SK-N-MC (cell line): ENCODE measurements at regions not wholly inside any gene's neighbourhood (a gene's known extent, or its start where the extent isn't known, plus 50 kb on each side); places are given as distances from the start of the nearest gene placed in this dataset.

Experiments used
- EZH2 ChIP-seq: fragments of 200-600 bp; sonication (generic); IDR thresholded peaks from one replicate; pipeline ENCODE4 v1.6.1; 2017; ENCODE audit warnings: antibody characterized with exemption
- FOXP2 ChIP-seq: optimal IDR thresholded peaks from 2 replicates; pipeline ENCODE3; 2011; ENCODE audit warnings: mild to moderate bottlenecking, moderate library complexity; ENCODE audit not compliant: insufficient read depth; ENCODE audit errors: extremely low read length, control extremely low read depth
- POLR2AphosphoS5 ChIP-seq: IDR thresholded peaks from 2 replicates; pipeline ENCODE4 v1.6.1; 2012; ENCODE audit warnings: mild to moderate bottlenecking, low read depth, low read length, borderline replicate concordance

DNA sequence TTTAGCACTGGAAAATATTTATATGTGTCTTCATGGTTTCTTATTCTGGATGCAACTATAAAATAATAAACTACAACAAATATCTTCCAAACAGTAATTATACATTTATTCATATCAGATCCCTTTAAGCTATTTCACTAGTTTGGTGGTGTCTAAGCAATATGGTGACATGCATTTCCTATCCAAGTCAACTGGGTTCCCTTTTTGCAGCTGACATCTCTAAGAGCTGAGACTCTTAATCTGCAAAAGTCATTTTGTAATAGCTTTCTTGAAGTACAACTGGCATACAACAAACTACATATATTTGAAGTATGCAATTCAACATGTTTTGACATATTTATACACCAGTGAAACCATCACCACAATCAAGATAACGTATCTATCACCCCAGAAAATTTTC lies 59.9 kb upstream of the SLC1A4 start:
- TF ChIP-seq EZH2 (no peak), POLR2AphosphoS5 (no peak), FOXP2 (no peak)
